Left renal pelvis (tissue), 4 donors: ENCODE measurements at regions not wholly inside any gene's neighbourhood (a gene's known extent, or its start where the extent isn't known, plus 50 kb on each side); places are given as distances from the start of the nearest gene placed in this dataset.

Experiments
- DNase-seq, 4 donors: peaks; one replicate each; pipeline ENCODE4 v3.0.0-alpha.2; 2013; ENCODE audit warnings: low read depth in 4 of 4, low spot score in 3 of 4

GRCh38 chr2:196314157-196314556 is 142.8 kb upstream of the STK17B start:
- no peak for DNase-seq

GRCh38 chr2:196314780-196315179 is 143.4 kb upstream of the STK17B start:
- no peak for DNase-seq

GRCh38 chr2:196315388-196316049 is 144.1 kb upstream of the STK17B start:
- DNase-seq: no peak

GRCh38 chr2:196316050-196316430 is 144.7 kb upstream of the STK17B start:
- no peak for DNase-seq

GRCh38 chr2:196318517-196319377 is 147.4 kb upstream of the STK17B start:
- DNase-seq: no peak

GRCh38 chr2:196322973-196323810 is 151.8 kb upstream of the STK17B start:
- DNase-seq: no peak

- no peak for DNase-seq
Observed at GRCh38 chr2:196324211-196324610, 152.8 kb upstream of the STK17B start.

- no peak for DNase-seq
Observed at GRCh38 chr2:196328088-196328680, 156.8 kb upstream of the STK17B start.

GRCh38 chr2:196329959-196330358 is 158.6 kb upstream of the STK17B start:
- no peak for DNase-seq

- DNase-seq: no peak
Observed at GRCh38 chr2:196330645-196331044, 159.3 kb upstream of the STK17B start.

GRCh38 chr2:196331143-196331542 is 159.8 kb upstream of the STK17B start:
- DNase-seq: no peak

GRCh38 chr2:196331851-196332250 is 160.5 kb upstream of the STK17B start:
- no peak for DNase-seq

- no peak for DNase-seq
Observed at GRCh38 chr2:196333397-196333796, 162.0 kb upstream of the STK17B start.

GRCh38 chr2:196334710-196335109 is 163.3 kb upstream of the STK17B start:
- DNase-seq: no peak

GRCh38 chr2:196335221-196335634 is 163.8 kb upstream of the STK17B start:
- DNase-seq: no peak

- no peak for DNase-seq
Observed at GRCh38 chr2:196336207-196336606, 164.8 kb upstream of the STK17B start.

GRCh38 chr2:196336715-196337114 is 165.3 kb upstream of the STK17B start:
- no peak for DNase-seq

- no peak for DNase-seq
Observed at GRCh38 chr2:196337208-196337953, 166.0 kb upstream of the STK17B start.

GRCh38 chr2:196338440-196338839 is 167.1 kb upstream of the STK17B start:
- no peak for DNase-seq

- DNase-seq: no peak
Observed at GRCh38 chr2:196341277-196341841, 170.0 kb upstream of the STK17B start.
